ENCODE measurements at regions not wholly inside any gene's neighbourhood (a gene's known extent, or its start where the extent isn't known, plus 50 kb on each side); places are given as distances from the start of the nearest gene placed in this dataset.

- H3K9me3 ChIP-seq: no peaks in the 10 kb centered on the region
- H3K4me1 ChIP-seq: no peaks in the 10 kb centered on the region
- no peaks in the 10 kb centered on the region for H3K36me3 ChIP-seq
- no peak for TF ChIP-seq CTCF (IDR thresholded peaks at IDR 0.05; ENCODE audit: low read depth, low read length)
- DNase-seq: no peak
- peaks cover 11% of the 10 kb centered on the region; the same call in 1 of the 2 replicates for H3K27me3 ChIP-seq
- no peak overlapping the region for H3K4me3 ChIP-seq (ENCODE audit: low read depth, low read length)
Observed at GRCh38 chr17:34118564-34118963, 136.5 kb upstream of the CCL2 start.

GRCh38 chr17:34121311-34121710 lies 133.8 kb upstream of the CCL2 start:
- Histone ChIP-seq H3K4me1 (no peaks in the 10 kb centered on the region), H3K27me3 (peaks cover 6% of the 10 kb centered on the region; the same call in 1 of the 2 replicates), H3K4me3 (ENCODE audit: low read depth, low read length) (no peak overlapping the region), H3K9me3 (no peaks in the 10 kb centered on the region), H3K36me3 (no peaks in the 10 kb centered on the region)
- TF ChIP-seq CTCF (IDR thresholded peaks at IDR 0.05; ENCODE audit: low read depth, low read length): no peak
- no peak for DNase-seq

GRCh38 chr17:34122515-34122914 lies 132.6 kb upstream of the CCL2 start:
- no peaks in the 10 kb centered on the region for H3K4me1 ChIP-seq
- no peak overlapping the region for H3K4me3 ChIP-seq (ENCODE audit: low read depth, low read length)
- no peak for TF ChIP-seq CTCF (IDR thresholded peaks at IDR 0.05; ENCODE audit: low read depth, low read length)
- no peaks in the 10 kb centered on the region for H3K9me3 ChIP-seq
- H3K36me3 ChIP-seq: no peaks in the 10 kb centered on the region
- H3K27me3 ChIP-seq: peaks cover 6% of the 10 kb centered on the region; the same call in 1 of the 2 replicates
- DNase-seq: no peak

- no peak for DNase-seq
- no peak for TF ChIP-seq CTCF (IDR thresholded peaks at IDR 0.05; ENCODE audit: low read depth, low read length)
- Histone ChIP-seq H3K4me3 (ENCODE audit: low read depth, low read length) (no peak overlapping the region), H3K4me1 (no peaks in the 10 kb centered on the region), H3K36me3 (no peaks in the 10 kb centered on the region), H3K9me3 (no peaks in the 10 kb centered on the region), H3K27me3 (no peaks in the 10 kb centered on the region; the same call in 1 of the 2 replicates)
Observed at GRCh38 chr17:34125010-34125409, 130.1 kb upstream of the CCL2 start.

- Histone ChIP-seq H3K27me3 (no peaks in the 10 kb centered on the region; the same call in 1 of the 2 replicates), H3K9me3 (no peaks in the 10 kb centered on the region), H3K4me3 (ENCODE audit: low read depth, low read length) (no peak overlapping the region), H3K36me3 (no peaks in the 10 kb centered on the region), H3K4me1 (no peaks in the 10 kb centered on the region)
- TF ChIP-seq CTCF (IDR thresholded peaks at IDR 0.05; ENCODE audit: low read depth, low read length): no peak
- DNase-seq: no peak
Observed at GRCh38 chr17:34125921-34126320, 129.2 kb upstream of the CCL2 start.

- DNase-seq: no peak
- Histone ChIP-seq H3K27me3 (no peaks in the 10 kb centered on the region; the same call in 1 of the 2 replicates), H3K9me3 (no peaks in the 10 kb centered on the region), H3K4me3 (ENCODE audit: low read depth, low read length) (no peak overlapping the region), H3K36me3 (no peaks in the 10 kb centered on the region), H3K4me1 (no peaks in the 10 kb centered on the region)
- TF ChIP-seq CTCF (IDR thresholded peaks at IDR 0.05; ENCODE audit: low read depth, low read length): no peak
Observed at GRCh38 chr17:34126496-34126895, 128.6 kb upstream of the CCL2 start.
